Activated CD8-positive, alpha-beta memory T cell treated with anti-CD3 and anti-CD28 coated beads for 48 hours (primary cell): ENCODE measurements at regions not wholly inside any gene's neighbourhood (a gene's known extent, or its start where the extent isn't known, plus 50 kb on each side); places are given as distances from the start of the nearest gene placed in this dataset.
"Not testable (repeated sequence)": the region's sequence is repeated elsewhere in the genome, so short reads cannot be mapped to it uniquely, and the experiment has no call there.

ENCODE experiments used
- DNase-seq, 3 experiments: peaks; one replicate each; pipeline ENCODE4 v3.0.0-alpha.2; 2020; ENCODE audit warnings: low read depth in 2 of 3, low spot score in 2 of 3

GRCh38 chr2:14967729-14968128 lies 335.2 kb downstream of the LRATD1 start:
- DNase-seq, result no peak

GRCh38 chr2:14975381-14975780 lies 342.9 kb downstream of the LRATD1 start:
- no peak for DNase-seq

DNA sequence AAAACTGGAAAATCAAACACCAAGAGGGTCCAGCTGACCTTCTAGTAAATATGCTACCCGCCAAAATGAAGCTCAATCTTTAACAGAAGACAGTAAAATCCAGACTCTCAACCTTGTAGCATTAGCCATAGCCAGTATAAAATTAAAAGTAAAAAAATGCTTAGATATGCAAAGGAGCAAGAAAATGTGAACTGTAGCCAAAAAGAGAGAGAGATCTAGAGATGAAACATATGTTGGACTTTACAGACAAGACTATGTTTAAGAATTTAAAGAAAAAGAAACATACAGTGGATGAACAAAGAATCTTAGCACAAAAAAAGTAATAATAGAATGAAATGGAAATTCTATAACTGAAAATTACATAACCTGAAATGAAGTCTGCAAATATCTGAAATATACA lies 344.5 kb downstream of the LRATD1 start:
- DNase-seq, result no peak

GRCh38 chr2:14978845-14979244 lies 346.3 kb downstream of the LRATD1 start:
- DNase-seq, result no peak

DNA sequence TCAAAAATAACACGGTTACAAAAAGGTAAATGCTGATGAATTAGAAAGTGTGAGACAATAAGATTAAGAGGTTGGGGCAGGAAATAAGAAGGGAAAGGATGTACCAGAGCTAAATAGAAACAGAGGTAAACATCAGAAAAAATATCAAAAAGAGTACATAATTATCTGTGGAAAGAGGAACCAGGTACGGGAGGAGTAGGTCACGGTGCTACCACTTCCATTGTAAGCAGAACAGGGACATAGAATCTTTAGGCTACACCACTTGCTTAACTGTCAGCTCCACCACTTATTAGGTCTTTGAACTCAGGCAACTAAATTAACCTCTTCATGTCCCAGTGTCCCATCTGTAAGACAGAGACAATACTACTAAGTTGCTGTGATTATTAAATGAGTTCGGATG lies 350.3 kb downstream of the LRATD1 start:
- DNase-seq, result no peak

DNA sequence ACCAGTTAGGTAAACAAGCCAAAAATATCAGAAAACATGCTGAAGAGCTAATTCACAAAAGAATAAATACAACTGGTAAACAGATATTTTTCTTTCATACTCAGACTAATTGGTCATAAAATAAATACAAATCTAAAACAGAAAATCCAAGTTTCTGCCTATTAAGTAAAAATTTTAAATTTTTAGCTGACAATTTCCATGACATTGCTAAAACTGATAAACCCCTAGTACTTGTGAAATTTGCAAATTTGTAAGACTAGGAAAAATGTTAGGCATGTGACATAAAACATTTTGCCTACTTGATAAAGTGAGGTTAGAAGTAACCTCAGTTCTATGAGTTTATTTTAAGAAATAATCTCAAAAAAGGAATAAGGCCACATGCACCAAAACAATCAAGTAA lies 356.1 kb downstream of the LRATD1 start:
- DNase-seq, result no peak

DNA sequence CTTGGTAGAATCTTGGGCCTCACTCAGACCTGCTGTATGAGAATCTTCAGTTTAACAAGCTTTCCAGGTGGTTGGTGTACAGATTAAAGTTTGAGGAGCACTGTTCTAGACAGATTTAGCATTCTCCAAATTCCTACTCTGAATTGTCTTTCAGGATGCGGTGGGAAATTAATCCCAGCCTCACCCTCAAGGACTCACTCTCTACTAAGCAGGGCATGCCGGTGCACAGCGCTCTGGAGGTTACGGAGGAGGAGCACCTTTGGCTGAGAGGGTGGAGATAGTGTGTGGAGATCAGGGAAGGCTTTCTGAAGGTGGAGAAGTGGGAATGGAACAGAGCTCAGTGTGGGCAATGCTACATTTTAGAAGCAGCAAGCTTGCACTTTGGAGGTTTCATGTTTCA lies 359.2 kb downstream of the LRATD1 start:
- DNase-seq, result no peak

- no peak for DNase-seq
Observed at GRCh38 chr2:14994721-14995120, 362.2 kb downstream of the LRATD1 start.

DNA sequence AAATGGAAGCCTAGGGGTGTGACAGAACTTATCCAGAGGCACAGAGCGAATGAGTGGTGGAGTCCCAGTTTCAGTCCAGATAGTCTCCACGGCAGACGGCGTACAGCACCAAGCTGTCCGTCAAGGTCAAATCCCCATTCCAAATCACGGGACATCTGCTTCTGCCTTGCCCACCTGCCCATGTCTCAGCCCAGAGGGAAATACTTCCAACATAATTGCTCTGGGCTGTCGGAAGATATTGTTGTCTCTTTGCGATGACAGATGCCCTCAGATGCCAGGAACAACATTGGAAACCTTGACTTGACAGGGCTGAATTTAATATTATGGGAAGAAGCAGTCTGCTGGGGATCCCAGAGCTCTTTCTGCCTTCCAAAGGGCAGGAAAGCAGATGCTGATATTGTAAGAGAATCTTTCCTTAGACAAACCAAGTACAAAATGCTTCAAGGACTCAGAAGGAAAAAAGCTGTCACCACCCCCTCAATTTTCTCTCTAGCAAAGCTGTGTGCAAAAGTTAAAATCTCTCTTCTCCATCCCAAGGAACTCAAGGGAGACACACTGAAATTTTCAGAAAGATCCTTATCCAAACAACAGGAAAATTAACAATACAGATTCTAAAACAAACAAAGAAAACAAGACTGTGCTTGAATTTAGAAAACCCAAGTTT lies 364.0 kb downstream of the LRATD1 start:
- DNase-seq, result no peak

DNA sequence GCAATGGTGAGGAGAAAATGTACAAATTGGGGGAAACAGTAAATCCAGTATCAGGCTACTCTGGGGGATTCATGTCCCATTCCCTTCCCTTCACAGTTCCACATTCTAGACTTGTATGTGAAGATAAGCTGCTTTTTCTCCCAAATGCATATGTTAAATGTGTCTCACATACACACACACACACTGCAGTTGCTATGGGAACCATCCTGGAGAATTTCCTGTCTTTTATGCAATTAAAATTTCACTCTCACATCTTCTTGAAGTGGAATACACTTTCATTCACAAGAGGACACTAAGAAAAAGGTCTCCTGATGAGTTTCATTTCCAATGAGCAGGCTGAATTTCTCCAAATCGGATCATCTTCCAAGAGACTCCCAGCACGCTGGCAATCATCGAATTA lies 366.0 kb downstream of the LRATD1 start:
- DNase-seq, result no peak

DNA sequence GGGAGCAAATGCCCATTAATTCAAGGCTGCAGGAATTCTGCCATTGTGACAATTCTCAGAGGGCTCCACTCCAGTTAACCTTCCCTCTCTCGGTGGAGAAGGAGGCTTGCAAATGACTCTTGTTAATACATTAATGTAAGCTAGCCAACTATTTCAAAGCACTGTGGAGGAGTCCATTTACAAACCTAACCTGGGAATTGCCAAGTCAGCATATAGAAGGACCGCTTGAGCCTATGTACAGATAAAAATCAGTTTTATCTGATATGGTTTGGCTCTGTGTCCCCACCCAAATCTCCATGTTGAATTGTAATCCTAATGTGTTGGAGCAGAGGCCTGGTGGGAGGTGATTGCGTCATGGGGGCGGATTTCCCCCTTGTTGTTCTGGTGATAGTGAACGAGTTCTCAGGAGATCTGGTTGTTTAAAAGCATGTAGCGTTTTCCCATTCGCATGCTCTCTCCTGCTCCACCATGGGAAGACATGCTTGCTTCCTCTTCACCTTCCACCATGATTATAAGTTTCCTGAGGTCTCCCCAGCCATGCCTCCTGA lies 366.7 kb downstream of the LRATD1 start:
- DNase-seq, result no peak

DNA sequence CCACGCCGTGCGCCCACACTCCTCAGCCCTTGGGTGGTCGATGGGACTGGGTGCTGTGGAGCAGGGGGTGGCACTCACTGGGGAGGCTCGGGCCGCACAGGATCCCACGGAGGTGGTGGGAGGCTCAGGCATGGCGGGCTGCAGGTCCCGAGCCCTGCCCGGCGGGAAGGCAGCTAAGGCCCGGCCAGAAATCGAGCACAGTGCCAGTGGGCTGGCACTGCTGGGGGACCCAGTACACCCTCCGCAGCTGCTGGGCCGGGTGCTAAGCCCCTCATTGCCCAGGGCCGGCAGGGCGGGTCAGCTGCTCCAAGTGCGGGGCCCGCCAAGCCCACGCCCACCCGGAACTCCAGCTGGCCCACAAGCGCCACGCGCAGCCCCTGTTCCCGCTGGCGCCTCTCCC lies 370.0 kb downstream of the LRATD1 start:
- not testable (repeated sequence) for DNase-seq

GRCh38 chr2:15006667-15007066 lies 374.1 kb downstream of the LRATD1 start:
- DNase-seq, result no peak

GRCh38 chr2:15009681-15010080 lies 377.2 kb downstream of the LRATD1 start:
- DNase-seq, result no peak

DNA sequence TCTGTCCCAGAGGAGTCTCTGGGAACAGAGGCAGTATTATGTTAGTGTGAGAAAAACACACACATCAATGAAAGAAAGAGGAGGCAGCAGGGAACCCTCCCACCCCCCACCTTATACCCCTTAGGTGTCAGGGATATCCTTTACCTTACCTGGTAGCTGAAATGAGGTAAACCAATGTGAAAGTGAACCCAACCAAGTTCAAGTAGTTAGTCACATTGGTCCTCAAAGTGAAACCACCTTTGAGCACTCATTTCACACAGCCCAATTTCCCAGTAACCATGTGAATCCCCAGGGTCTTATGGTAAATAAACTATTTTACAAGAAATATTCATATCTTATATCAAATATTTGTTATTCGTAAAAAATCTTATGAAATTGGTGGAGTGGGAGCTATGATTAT lies 377.8 kb downstream of the LRATD1 start:
- no peak for DNase-seq

DNA sequence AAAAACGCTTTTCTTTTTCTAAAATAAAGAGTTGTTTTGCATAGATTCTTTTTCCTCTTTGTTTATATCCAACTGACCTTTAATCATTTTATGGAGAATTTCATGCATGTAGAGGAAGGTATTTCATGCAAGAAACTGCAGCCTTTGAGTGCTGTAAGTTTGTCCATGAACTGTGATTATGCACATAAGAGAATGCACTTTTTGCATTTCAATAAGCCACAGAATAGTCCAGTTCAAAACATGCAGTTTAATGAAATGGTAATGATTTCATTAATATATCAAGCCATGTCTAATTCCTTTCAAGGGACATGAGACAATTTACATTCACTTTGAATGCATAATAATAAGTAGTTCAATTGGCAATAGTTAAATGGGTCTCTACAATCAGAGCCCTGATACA lies 386.3 kb downstream of the LRATD1 start:
- no peak for DNase-seq

- no peak for DNase-seq
Observed at GRCh38 chr2:15023221-15023620, 390.7 kb downstream of the LRATD1 start.

- DNase-seq, result no peak
Observed at GRCh38 chr2:15028406-15028805, 395.9 kb downstream of the LRATD1 start.

GRCh38 chr2:15031745-15032240 lies 399.3 kb downstream of the LRATD1 start:
- DNase-seq, result no peak

DNA sequence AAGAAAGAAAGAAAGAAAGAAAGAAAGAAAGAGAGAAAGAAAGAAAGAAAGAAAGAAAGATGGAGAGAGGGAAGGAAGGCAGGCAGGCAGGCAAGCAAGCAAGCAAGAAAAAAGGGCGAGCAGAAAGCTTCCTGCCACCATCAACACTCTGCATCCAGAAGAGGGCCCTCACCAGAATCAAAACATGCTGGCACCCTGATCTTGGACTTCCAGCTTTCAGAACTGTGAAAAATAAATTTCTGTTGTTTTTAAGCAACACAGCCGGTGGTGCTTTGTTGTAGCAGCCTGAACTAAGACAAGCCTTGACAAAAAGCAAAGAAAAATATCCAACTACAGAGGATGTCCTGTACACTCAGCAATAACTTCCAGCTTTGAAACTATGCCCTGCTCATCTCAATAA lies 401.7 kb downstream of the LRATD1 start:
- DNase-seq, result no peak

- DNase-seq, result no peak
Observed at GRCh38 chr2:15034860-15035259, 402.3 kb downstream of the LRATD1 start.

GRCh38 chr2:15038366-15039364 lies 406.1 kb downstream of the LRATD1 start:
- no peak for DNase-seq
